ENCODE measurements at regions not wholly inside any gene's neighbourhood (a gene's known extent, or its start where the extent isn't known, plus 50 kb on each side); places are given as distances from the start of the nearest gene placed in this dataset.
"Not testable (repeated sequence)": the region's sequence is repeated elsewhere in the genome, so short reads cannot be mapped to it uniquely, and the experiment has no call there.

GRCh38 chr15:87752250-87752951 lies 504.1 kb downstream of the NTRK3 start:
- no peak for DNase-seq

GRCh38 chr15:87748483-87748882 lies 508.1 kb downstream of the NTRK3 start:
- no peak for DNase-seq

GRCh38 chr15:87747087-87747486 lies 509.5 kb downstream of the NTRK3 start:
- DNase-seq = no peak

- no peak for DNase-seq
Observed at GRCh38 chr15:87746333-87746732, 510.2 kb downstream of the NTRK3 start.

- DNase-seq = no peak
Observed at GRCh38 chr15:87744815-87745214, 511.7 kb downstream of the NTRK3 start.

GRCh38 chr15:87743562-87743961 lies 513.0 kb downstream of the NTRK3 start:
- no peak for DNase-seq

- no peak for DNase-seq
Observed at GRCh38 chr15:87741350-87741749, 515.2 kb downstream of the NTRK3 start.

GRCh38 chr15:87740655-87741344 lies 515.7 kb downstream of the NTRK3 start:
- no peak for DNase-seq

- DNase-seq = no peak
Observed at GRCh38 chr15:87739866-87740265, 516.7 kb downstream of the NTRK3 start.

GRCh38 chr15:87739081-87739480 lies 517.5 kb downstream of the NTRK3 start:
- DNase-seq = no peak

GRCh38 chr15:87737460-87737859 lies 519.1 kb downstream of the NTRK3 start:
- DNase-seq = not testable (repeated sequence)

- no peak for DNase-seq
Observed at GRCh38 chr15:87736891-87737389, 519.6 kb downstream of the NTRK3 start.

GRCh38 chr15:87736401-87736800 lies 520.1 kb downstream of the NTRK3 start:
- no peak for DNase-seq

- DNase-seq = no peak
Observed at GRCh38 chr15:87735522-87735921, 521.0 kb downstream of the NTRK3 start.

- no peak for DNase-seq
Observed at GRCh38 chr15:87734571-87735373, 521.8 kb downstream of the NTRK3 start.

GRCh38 chr15:87733977-87734376 lies 522.6 kb downstream of the NTRK3 start:
- DNase-seq = no peak

- no peak for DNase-seq
Observed at GRCh38 chr15:87733541-87733941, 523.0 kb downstream of the NTRK3 start.

GRCh38 chr15:87732976-87733375 lies 523.6 kb downstream of the NTRK3 start:
- no peak for DNase-seq

GRCh38 chr15:87731630-87732029 lies 524.9 kb downstream of the NTRK3 start:
- no peak for DNase-seq

GRCh38 chr15:87730706-87731105 lies 525.8 kb downstream of the NTRK3 start:
- no peak for DNase-seq

GRCh38 chr15:87728998-87729397 lies 527.5 kb downstream of the NTRK3 start:
- DNase-seq = no peak

- no peak for DNase-seq
Observed at GRCh38 chr15:87727073-87727472, 529.5 kb downstream of the NTRK3 start.

- no peak for DNase-seq
Observed at GRCh38 chr15:87724330-87724729, 532.2 kb downstream of the NTRK3 start.

Data from KG1 (cell line).